22Rv1 (cell line): ENCODE measurements at regions not wholly inside any gene's neighbourhood (a gene's known extent, or its start where the extent isn't known, plus 50 kb on each side); places are given as distances from the start of the nearest gene placed in this dataset.

Experiments
- CTCF ChIP-seq: fragments of 450-650 bp; IDR thresholded peaks from 2 replicates; pipeline ENCODE4 v1.5.1; 2017; ENCODE audit warnings: mild to moderate bottlenecking
- ZFX ChIP-seq: fragments of 450-650 bp; IDR thresholded peaks from 2 replicates; pipeline ENCODE4 v1.6.1; 2017; ENCODE audit warnings: antibody characterized with exemption, borderline replicate concordance

DNA sequence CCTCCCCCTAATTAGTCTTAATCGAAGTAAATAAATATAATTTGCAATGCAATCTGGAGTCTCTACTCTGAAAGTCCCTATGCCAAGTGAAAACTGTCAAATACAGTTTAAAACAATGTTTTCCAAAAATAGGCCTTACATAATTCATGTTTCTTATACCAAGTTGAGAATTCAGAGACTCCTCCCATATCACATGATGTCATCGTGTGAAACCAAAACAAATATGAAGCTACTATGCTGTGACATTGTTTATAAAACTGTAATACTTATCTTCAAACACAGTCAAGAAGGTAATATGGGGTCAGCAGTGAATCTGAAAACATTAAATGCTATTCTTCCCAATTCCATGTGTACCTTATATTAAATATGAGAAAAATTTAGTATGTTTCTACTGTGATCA is 940.2 kb upstream of the FANCL start:
- no peak for TF ChIP-seq CTCF
- no peak for TF ChIP-seq ZFX
